HG03354 (cell line): ENCODE measurements at regions not wholly inside any gene's neighbourhood (a gene's known extent, or its start where the extent isn't known, plus 50 kb on each side); places are given as distances from the start of the nearest gene placed in this dataset.

ENCODE experiments used
- ATAC-seq: cut with Tn5 transposase; IDR thresholded peaks from one replicate; pipeline ENCODE4 v1.9.1; 2021; ENCODE audit warnings: mild to moderate bottlenecking; ENCODE audit not compliant: unreplicated experiment, poor library complexity, severe bottlenecking

DNA sequence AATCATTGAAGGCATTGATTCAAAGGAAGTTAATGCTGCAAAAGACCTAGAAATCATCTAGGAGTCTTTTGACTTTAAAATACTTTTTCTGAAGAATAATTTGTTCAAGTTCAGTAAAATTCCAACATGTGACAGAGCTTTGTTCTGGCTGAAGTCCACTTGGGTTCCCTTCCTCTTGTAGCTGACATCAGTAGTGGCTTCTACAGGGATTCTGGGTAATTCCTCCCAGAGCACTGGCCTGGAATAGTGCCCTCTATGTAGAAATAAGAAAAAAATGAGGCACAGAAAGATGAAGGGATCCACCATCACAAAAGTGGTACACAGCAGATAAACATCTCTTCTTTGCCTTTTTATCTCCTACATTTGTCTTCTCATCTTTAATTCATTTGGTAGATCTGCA lies 548.1 kb downstream of the LTN1 start:
- no peak for ATAC-seq

DNA sequence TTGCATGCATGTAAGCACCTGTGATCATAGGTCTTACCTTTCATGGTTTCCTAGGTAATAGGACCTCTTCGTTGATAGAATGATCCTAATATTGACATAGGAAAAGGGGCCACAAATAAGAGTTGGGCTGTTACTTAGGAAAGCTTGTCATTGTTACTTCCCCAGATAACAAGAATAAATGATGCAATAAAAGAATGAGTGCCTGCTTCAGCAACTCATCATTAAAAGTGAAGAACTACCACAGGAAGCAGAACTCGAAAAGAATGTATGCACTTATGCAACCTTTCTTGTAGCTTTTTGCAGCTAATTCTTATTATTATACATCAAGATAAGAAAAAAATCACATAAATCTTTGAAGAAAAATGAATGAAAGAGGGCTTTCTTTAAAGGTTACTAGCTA lies 548.6 kb downstream of the LTN1 start:
- no peak for ATAC-seq

- no peak for ATAC-seq
Measured at GRCh38 chr21:28442624-28443023, 550.1 kb downstream of the LTN1 start.

DNA sequence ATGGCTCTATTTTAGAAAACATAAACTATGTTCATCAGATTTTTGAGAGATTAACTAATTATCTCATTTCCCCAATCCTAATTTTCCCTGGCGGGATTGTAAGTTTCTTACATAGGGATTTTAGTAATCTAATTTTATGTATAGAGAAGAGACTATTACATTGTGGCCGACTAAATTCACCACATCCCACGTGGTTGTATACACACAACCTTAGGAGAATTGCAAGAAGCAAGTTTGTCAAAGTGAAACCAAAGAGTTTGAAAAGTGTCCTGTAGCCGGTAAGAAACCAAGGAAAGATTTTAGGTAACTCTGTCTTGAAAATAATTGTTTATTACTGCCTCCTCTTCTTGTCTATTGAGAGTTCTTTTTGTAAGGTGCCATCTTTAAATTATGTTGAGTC lies 550.6 kb downstream of the LTN1 start:
- ATAC-seq = no peak

GRCh38 chr21:28439788-28440187 lies 552.9 kb downstream of the LTN1 start:
- ATAC-seq = no peak

DNA sequence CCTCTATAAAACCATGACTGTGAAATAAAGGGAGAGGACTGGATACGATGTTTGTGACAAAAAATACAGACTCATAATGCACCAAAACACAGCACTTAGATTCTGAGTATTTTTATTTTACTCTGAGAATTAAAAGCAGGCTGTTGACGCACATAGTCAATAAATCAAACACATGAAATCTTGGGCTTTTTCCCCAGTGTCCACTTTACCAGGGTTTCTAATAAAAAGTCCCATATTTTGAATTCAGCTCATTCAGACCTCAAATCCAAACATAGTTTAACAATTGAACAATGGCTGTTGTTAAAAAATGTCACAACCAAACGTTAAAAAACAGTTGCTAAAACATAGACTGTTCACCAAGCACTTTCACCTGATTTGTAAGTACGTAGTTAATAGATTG lies 553.4 kb downstream of the LTN1 start:
- ATAC-seq = no peak

DNA sequence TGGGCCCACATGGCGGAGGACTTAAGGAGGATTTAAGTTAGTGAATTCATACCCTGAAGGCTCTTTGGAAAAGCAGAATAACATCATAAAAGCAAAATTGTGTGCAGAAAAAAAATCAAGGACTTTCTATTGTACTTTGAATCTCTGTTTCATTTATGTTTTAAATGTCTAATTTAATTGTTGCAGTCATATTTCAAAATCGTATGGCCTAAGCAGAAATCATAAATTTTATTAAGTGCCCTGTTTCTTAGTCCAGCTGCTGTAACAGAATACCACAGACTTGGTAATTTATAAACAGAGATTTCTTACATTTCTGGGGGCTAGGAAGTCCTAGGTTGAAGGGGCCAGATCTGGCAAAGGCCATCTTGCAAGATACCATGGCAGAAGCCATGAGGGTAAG lies 555.6 kb downstream of the LTN1 start:
- ATAC-seq = no peak

GRCh38 chr21:28436286-28436932 lies 556.3 kb downstream of the LTN1 start:
- no peak for ATAC-seq

GRCh38 chr21:28431527-28432200 lies 561.0 kb downstream of the LTN1 start:
- no peak for ATAC-seq

DNA sequence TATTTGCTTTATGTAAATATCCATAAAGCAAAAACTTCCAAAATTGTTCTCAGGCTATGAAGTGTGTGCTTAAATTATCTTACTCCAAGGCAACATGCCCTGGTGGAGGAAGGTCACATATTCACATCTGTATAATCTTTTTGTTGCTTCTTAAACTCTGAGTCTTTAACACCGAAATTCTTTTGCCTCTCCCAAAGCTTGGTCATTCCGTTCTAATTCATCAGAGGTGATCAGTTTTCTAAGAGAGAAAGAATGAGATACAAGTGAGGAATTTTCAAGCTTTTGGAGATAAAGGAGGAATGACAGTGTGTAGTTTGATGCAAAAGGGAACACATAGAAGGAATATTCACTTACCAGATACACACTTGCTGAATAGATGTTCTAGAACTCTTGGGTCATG lies 561.7 kb downstream of the LTN1 start:
- ATAC-seq = no peak

DNA sequence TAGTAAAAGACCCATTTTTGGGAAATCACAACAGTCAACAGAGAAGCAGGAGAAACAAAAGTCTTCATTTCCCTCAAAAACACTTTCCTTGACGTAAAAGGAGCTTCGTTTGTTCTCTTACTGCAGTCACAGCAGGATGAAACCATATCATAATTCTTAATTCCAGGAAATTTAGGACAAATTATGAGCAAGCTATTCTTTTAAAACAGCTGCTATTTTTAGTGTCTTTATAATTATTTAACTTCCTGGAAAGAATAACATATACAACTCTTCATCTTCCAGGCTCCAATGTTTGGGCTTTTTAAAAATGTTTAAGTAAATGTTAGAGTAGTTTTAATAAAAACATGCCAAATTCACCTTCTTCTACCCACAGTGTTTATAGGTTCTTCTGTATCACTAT lies 563.5 kb downstream of the LTN1 start:
- ATAC-seq = no peak

- ATAC-seq = no peak
Measured at GRCh38 chr21:28427394-28428022, 565.2 kb downstream of the LTN1 start.

DNA sequence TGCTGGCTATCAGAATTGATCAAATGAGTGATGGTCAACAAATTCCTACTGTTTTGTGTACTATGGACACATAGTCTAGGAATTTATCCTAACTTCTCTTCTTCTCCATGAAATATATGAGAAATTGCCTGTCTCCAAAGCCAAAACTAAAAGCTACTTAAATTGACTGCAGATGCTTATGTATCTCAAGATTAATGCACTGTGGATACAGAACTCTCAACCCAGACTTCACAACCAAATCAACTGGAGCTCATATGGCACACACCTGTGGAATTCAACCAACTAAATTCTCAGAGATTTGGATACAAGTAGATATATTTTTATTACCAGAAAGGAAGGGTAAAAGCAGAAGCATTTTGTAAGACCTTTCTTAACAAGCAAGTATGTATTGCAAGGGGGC lies 566.1 kb downstream of the LTN1 start:
- no peak for ATAC-seq

GRCh38 chr21:28423521-28424190 lies 569.0 kb downstream of the LTN1 start:
- no peak for ATAC-seq

GRCh38 chr21:28421716-28422524 lies 570.8 kb downstream of the LTN1 start:
- ATAC-seq = no peak

DNA sequence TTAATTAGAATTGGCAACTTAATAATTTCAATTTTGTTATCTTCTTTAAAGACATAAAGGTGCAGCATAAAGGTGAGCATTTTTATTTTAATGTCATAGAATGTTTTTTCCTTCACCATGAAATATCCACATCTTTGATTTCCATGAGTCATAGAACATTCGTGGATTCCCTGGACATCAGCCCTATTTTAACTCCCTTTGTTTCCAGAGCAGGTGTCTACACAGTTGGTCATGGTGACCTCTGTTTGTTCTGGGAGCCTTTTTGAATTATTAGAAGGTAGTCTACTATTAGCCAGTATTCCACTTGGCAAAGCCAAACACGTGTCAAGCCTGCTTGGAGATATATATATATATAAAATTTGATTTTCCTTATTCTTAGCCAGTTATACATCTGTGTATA lies 572.9 kb downstream of the LTN1 start:
- ATAC-seq = no peak

DNA sequence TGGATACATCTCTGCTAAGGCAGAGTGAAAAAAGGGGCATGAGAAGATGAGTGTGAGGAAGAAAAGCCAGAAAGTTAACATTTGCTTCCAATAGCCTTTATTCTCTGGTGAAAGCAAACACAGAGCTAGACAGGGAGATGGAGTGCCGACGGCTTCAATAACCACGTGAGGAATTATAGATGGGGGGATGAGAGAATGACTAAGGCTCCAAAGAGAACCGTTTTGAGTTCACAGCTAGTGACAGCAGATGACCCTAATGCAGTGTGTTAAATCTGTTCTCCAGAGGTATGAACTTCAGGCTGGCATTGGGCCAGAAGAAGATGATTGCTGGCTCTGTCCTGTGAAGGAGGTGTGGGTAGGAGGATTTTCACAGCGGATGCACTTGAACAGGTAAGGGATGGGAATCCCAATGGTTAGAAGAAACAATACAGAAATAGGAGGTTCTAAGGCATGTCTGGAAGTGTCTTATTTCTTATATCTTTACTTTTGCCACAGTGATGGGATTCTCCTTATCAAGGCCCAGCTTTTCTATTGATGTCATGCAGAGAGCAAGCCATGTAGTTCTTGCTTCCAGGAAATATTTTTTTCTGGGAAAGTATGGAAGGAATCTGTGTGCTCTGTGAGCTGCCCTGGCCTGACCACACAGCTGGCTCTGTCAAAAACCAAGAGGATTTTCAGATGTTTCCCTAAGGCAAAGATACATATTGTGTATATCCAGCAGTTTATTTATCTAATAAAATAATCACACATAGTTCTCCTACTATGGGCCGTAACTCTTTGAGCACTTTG lies 573.8 kb downstream of the LTN1 start:
- no peak for ATAC-seq

DNA sequence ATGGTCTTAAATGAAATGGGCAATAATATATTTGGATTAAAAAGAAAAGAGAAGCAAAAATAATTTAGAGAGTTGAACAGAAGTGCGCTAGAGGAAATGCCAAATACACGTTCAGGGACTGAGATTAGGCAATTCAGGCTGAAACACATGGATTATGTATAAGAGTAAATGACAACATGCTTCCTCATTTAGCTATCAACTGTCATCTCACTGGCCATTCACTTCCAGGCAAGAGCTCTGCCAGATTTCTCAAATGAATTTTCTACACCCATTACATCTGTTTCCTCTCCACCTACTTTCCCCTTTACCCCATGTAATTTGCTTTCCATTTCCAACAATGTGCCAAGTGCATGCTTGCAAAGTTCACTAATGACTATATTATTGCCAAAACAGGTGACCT lies 582.4 kb downstream of the LTN1 start:
- ATAC-seq = no peak

DNA sequence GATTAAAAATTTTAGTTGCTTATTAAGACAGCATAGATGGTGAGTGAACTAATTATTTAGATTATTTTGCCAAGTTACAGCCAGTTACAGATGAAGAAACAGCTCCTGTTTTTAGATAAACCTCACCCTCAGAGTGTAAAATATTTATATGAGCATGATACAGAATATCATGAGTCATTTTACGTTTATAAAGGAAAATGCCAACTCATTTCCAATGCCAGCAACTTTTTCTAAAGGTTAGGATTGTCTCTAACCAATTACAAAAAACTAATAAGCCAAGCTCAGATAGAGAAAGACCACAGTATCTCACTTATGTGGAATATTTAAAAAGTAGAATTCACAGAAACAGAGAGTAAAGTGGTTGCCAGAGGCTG lies 590.1 kb downstream of the LTN1 start:
- no peak for ATAC-seq
